CD4-positive, alpha-beta T cell (primary cell): ENCODE measurements at regions not wholly inside any gene's neighbourhood (a gene's known extent, or its start where the extent isn't known, plus 50 kb on each side); places are given as distances from the start of the nearest gene placed in this dataset.

ENCODE experiments used
- ATAC-seq: fragments of 200-7000 bp; cut with Tn5 transposase; one replicate; pipeline ENCODE4 v1.10.0; 2022; ENCODE audit warnings: mild to moderate bottlenecking; ENCODE audit not compliant: poor library complexity
- CTCF ChIA-PET: fragments of 350-600 bp; sonication (Branson Sonifier 250); formaldehyde crosslinking; loops from one replicate; lab custom pipeline; 2021; ENCODE audit warnings: antibody characterized with exemption, inconsistent platforms; lab: Charles Lee
- POLR2A ChIA-PET: fragments of 350-600 bp; sonication (Branson Sonifier 250); formaldehyde crosslinking; loops from one replicate; lab custom pipeline; 2021; ENCODE audit warnings: antibody characterized with exemption, inconsistent platforms; lab: Charles Lee
- DNase-seq, 14 experiments: peaks; one replicate each; pipeline ENCODE4 v3.0.0-alpha.2; 2013 to 2020; ENCODE audit warnings: mixed read lengths in 2 of 14
- H3K27ac ChIP-seq, 2 donors: one replicate each; pipeline versions ENCODE4 v1.5.1 to v1.7.0; 2013; ENCODE audit warnings: low read length in 2 of 2, low read depth in 1 of 2, mild to moderate bottlenecking in 1 of 2
- H3K27me3 ChIP-seq, 2 experiments: 1 replicate in 1 of 2; 2 replicates in 1 of 2; pipeline versions ENCODE4 v1.6.1 to v1.7.0; 2013; ENCODE audit warnings: low read length in 2 of 2, control low read depth in 1 of 2, mild to moderate bottlenecking in 1 of 2, moderate library complexity in 1 of 2; ENCODE audit not compliant: insufficient read depth in 2 of 2, control insufficient read depth in 1 of 2
- H3K36me3 ChIP-seq: one replicate; pipeline ENCODE4 v1.6.1; 2013; ENCODE audit warnings: low read length, control low read depth; ENCODE audit not compliant: insufficient read depth
- H3K4me1 ChIP-seq: one replicate; pipeline ENCODE4 v1.6.1; 2013; ENCODE audit warnings: low read length, control low read depth; ENCODE audit not compliant: insufficient read depth
- H3K4me3 ChIP-seq: one replicate; pipeline ENCODE4 v1.5.1; 2013; ENCODE audit warnings: mild to moderate bottlenecking, low read length, moderate library complexity
- H3K9me3 ChIP-seq, 2 experiments: 1 replicate in 1 of 2; 2 replicates in 1 of 2; pipeline versions ENCODE4 v1.6.1 to v1.7.0; 2013; ENCODE audit warnings: low read length in 2 of 2, mild to moderate bottlenecking in 2 of 2, control low read depth in 1 of 2, moderate library complexity in 1 of 2; ENCODE audit not compliant: control insufficient read depth in 1 of 2, insufficient read depth in 1 of 2
- H3K27ac Mint-ChIP-seq: one replicate; pipeline ENCODE4 v1.8.0; 2020; ENCODE audit warnings: mixed read lengths
- H3K27me3 Mint-ChIP-seq: one replicate; pipeline ENCODE4 v1.8.0; 2021; ENCODE audit warnings: mixed read lengths
- H3K36me3 Mint-ChIP-seq: one replicate; pipeline ENCODE4 v1.8.0; 2021; ENCODE audit warnings: low read depth, mixed read lengths
- H3K4me1 Mint-ChIP-seq: one replicate; pipeline ENCODE4 v1.8.0; 2021; ENCODE audit warnings: low read depth, mixed read lengths
- H3K4me3 Mint-ChIP-seq: one replicate; pipeline ENCODE4 v1.8.0; 2020; ENCODE audit warnings: mild to moderate bottlenecking, mixed read lengths
- H3K9me3 Mint-ChIP-seq: one replicate; pipeline ENCODE4 v1.8.0; 2020; ENCODE audit warnings: mixed read lengths
- CTCF ChIP-seq: fragments of 200-600 bp; IDR thresholded peaks from one replicate; pipeline ENCODE4 v1.8.0; 2022; ENCODE audit warnings: antibody characterized with exemption, mild to moderate bottlenecking
- intact Hi-C, 2 experiments: fragments of 100-400 bp; cut with DNase I in 1 of 2; cut with micrococcal nuclease in 1 of 2; formaldehyde crosslinking; loops; one replicate each; pipeline versions ENCODE4 v1.15.1 to v1.9.0; 2023 to 2025; cut with DNase I, micrococcal nuclease

DNA sequence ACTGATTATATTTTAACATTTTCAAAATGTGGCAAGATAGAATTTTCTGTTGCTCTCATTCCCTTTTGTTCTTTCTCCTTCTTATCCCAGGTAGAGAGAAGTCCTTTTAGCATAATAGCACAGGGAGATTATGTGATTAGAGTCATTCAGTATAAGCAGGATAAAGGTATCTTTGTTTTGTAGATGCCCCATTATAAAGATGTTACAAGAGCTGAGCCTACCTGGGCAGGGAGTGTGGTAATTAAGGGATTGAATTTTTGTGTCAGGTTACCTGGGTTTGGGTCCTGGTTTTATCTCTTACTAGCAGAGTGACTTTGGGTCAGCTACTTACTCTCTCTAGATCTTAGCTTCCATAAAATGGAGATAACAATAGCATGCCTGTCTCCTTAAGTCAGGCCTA lies 536.5 kb downstream of the TMEM135 start:
- no peaks in the 10 kb centered on the region for H3K36me3 Mint-ChIP-seq
- Histone ChIP-seq H3K9me3 (no peaks in the 10 kb centered on the region), H3K27ac (no peak overlapping the region), H3K4me3 (no peak overlapping the region), H3K4me1 (no peaks in the 10 kb centered on the region), H3K36me3 (no peaks in the 10 kb centered on the region), H3K27me3 (no peaks in the 10 kb centered on the region)
- DNase-seq (no peak), ATAC-seq (no peak)
- ChIA-PET CTCF (interaction anchor here (0.6 kb wide), 1 partner anchor 28 kb away, joined by 3 read pairs; no protein-coding TSS in a partner anchor), POLR2A (no interaction called here)
- no peaks in the 10 kb centered on the region for H3K9me3 Mint-ChIP-seq
- intact Hi-C loops: loop anchor here in 1 of 2 experiments (5.0 kb wide), 1 partner anchor 333 kb away; no protein-coding TSS in a partner anchor
- H3K4me3 Mint-ChIP-seq: no peak overlapping the region
- no peaks in the 10 kb centered on the region for H3K4me1 Mint-ChIP-seq
- no peaks in the 10 kb centered on the region for H3K27me3 Mint-ChIP-seq
- H3K27ac Mint-ChIP-seq: no peak overlapping the region
- TF ChIP-seq CTCF: no peak

- H3K36me3 ChIP-seq: no peaks in the 10 kb centered on the region
- no peak overlapping the region for H3K4me3 Mint-ChIP-seq
- no peak overlapping the region for H3K27ac ChIP-seq
- intact Hi-C loops: loop anchor here in 1 of 2 experiments (5.0 kb wide), 1 partner anchor 334 kb away; no protein-coding TSS in a partner anchor
- CTCF ChIA-PET: interaction anchor here (0.6 kb wide), 1 partner anchor 29 kb away, joined by 3 read pairs; no protein-coding TSS in a partner anchor
- H3K4me1 Mint-ChIP-seq: no peaks in the 10 kb centered on the region
- H3K9me3 Mint-ChIP-seq: no peaks in the 10 kb centered on the region
- H3K27me3 Mint-ChIP-seq: no peaks in the 10 kb centered on the region
- ATAC-seq (no peak), DNase-seq (no peak)
- H3K36me3 Mint-ChIP-seq: no peaks in the 10 kb centered on the region
- H3K27me3 ChIP-seq: no peaks in the 10 kb centered on the region
- POLR2A ChIA-PET: no interaction called here
- no peaks in the 10 kb centered on the region for H3K9me3 ChIP-seq
- H3K27ac Mint-ChIP-seq: no peak overlapping the region
- TF ChIP-seq CTCF: no peak
- no peak overlapping the region for H3K4me3 ChIP-seq
- no peaks in the 10 kb centered on the region for H3K4me1 ChIP-seq
Measured at GRCh38 chr11:87573708-87574107, 536.0 kb downstream of the TMEM135 start.

DNA sequence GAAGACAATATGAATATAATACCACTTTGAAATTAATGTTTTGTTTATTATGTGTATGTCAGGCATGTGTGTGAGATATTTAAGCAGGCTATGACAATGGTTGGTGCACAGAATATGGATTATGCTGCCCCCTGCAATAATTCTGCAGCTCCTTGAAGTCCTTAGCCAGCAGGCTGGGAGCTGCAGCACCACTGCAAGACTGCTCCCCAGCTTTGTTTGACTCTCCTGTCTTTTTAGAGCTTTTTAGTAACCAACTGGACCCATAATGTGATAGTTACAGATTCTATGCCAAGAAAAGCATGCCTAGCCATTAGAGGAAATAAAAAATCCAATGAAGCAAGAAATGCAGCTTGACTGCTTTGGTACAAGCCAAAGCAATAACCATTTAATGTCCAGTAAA lies 535.1 kb downstream of the TMEM135 start:
- Histone ChIP-seq H3K4me1 (no peaks in the 10 kb centered on the region), H3K4me3 (no peak overlapping the region), H3K36me3 (no peaks in the 10 kb centered on the region), H3K27ac (no peak overlapping the region), H3K27me3 (no peaks in the 10 kb centered on the region), H3K9me3 (no peaks in the 10 kb centered on the region)
- Mint-ChIP-seq H3K9me3 (no peaks in the 10 kb centered on the region), H3K4me1 (no peaks in the 10 kb centered on the region), H3K4me3 (no peak overlapping the region), H3K27me3 (no peaks in the 10 kb centered on the region), H3K36me3 (no peaks in the 10 kb centered on the region), H3K27ac (no peak overlapping the region)
- no peak for TF ChIP-seq CTCF
- ATAC-seq: no peak
- ChIA-PET POLR2A (no interaction called here), CTCF (no interaction called here)
- no peak for DNase-seq
- intact Hi-C loops: loop anchor here in 1 of 2 experiments (5.0 kb wide), 1 partner anchor 334 kb away; no protein-coding TSS in a partner anchor
